ENCODE measurements at regions not wholly inside any gene's neighbourhood (a gene's known extent, or its start where the extent isn't known, plus 50 kb on each side); places are given as distances from the start of the nearest gene placed in this dataset.

DNA sequence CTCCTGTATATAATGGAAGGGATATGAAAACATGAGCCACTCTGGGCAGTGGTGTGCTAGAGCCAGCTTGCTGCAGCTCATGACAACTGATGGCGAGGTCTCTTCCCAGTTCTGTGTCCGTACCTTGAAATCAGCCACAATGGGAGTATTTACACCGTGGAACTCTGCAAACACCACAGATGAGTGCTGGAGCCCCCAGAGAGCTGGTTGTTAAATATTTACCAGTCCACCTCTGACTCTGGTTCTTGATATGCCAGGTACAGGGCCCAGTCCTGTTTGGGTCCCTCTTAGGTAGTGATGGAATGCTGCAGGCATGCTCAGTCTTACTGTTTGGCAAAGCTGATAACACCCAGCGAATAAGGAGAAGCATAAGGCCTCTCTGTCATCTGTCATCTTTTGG is 116.1 kb upstream of the GLI2 start:
- peak; percentile 32 for DNase-seq (ENCODE audit: low spot score)
- intact Hi-C loops (cut with DNase I): no loop called here

GRCh38 chr2:120620025-120620793 is 115.5 kb upstream of the GLI2 start:
- intact Hi-C loops (cut with DNase I): no loop called here
- DNase-seq (ENCODE audit: low spot score): peak; percentile 11

- DNase-seq (ENCODE audit: low spot score): peak; percentile 45
- intact Hi-C loops (cut with DNase I): no loop called here
Observed at GRCh38 chr2:120622159-120622869, 113.4 kb upstream of the GLI2 start.

DNA sequence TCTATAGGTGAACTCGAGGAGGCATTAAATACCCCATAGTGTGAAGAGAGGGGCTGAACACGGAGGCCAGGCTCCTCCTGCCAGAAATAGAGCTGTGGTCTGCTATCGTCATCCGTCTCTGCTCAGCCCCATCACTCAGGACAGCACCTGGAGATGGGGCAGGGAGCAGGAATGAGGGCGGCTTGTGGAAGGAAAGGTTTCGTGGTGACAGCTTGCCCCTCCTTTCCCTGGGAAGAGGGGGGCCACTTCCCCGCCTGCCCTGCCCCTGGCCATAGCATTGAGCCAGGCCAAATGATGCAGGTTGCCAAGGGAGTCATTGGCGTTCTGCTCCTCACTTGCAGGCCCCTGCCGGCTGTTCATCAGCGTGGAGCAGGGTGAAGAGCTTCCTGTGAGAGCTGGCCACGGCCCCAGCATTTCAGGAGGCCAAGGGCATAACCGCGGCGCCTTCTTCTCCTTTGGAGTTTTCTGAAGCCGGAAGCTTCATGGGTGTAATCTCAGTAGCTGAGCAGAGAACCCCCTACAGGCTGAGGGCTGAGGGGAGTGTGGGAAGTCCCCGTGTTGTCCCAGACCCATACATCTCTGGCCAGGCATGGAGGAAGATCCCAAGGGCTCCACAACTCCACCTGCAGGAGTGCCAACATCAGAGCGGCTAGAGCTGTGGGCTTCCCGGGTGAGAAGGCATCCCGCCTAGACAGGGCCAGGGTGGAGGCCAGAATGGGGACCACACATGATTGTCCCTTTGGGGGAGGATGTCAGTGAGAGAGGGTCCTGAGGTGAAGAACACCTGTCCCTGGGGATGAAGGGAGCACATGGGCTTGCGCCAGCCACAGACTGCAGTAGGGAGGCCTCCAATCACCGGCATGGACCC is 112.5 kb upstream of the GLI2 start:
- intact Hi-C loops (cut with DNase I): no loop called here
- peak; percentile 67 for DNase-seq (ENCODE audit: low spot score)

DNA sequence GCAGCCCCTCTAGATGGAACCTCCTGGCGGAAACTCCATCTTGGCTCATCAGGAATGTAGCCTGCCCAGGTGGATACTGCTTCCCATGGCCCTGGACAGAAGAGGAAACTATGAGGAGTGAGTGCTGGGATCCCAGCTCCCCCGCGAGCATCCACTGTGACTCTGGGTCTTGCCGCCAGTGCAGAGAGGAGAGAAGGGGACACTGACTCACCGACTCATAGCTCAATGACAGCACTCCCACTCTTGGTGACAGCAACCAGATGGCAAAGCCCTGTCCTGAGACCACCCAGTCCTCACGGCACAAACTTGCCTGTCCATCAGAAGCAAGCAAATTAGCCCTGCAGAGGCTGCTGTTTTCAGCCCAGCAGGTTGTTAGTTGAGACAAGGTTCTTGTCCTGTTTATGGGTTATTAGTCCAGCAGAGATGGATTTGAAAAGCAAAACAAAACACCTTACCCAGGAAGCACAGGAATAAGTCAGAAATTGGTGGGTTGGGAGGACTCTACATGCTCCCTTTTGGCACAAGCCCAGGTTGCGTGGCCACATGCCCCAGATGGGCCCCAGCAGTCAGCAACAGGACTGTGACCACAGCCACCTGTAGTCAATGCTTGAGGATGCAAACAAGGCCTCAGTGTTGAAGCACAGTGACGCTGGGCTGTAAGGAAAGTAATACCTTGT is 111.5 kb upstream of the GLI2 start:
- peak; percentile 47 for DNase-seq (ENCODE audit: low spot score)

GRCh38 chr2:120624738-120625446 is 110.8 kb upstream of the GLI2 start:
- peak; percentile 74 for DNase-seq (ENCODE audit: low spot score)
- intact Hi-C loops (cut with DNase I): no loop called here

More for the DNA sequence above, 111.5 kb upstream of the GLI2 start:
- intact Hi-C loops (cut with DNase I): no loop called here

DNA sequence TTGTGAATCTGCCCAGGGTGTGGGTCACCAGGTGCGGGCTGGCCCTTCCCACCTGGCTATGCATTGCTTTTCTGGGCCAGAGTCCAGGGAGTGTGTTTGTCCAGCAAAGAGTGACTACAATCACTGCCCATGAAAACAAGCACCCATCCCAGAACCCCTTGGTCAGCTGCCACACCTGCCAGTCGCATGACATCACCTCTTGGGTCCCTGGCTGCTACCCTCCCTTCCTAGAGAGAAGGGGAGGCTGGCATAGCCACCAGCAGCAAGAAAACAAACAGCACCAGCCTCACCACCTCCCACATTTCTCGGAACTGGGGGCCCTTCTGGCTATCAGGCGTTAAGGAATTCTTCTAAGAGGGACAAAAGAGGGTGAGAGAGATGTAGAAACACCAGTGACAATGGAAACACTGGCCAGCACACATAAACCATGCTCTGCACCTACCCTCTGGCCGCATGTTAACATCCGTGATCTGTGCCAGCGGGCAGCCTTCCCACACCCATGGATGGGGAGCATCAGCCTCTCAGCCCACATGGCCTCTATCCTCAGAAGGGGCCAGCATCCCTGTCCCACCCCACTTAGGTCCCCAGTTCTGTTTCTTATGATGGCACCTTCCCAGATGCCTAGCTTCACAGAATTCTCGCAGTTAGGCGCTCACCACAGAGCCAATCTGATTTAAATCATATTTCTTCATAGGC is 109.7 kb upstream of the GLI2 start:
- peak; percentile 42 for DNase-seq (ENCODE audit: low spot score)
- intact Hi-C loops (cut with DNase I): no loop called here

DNA sequence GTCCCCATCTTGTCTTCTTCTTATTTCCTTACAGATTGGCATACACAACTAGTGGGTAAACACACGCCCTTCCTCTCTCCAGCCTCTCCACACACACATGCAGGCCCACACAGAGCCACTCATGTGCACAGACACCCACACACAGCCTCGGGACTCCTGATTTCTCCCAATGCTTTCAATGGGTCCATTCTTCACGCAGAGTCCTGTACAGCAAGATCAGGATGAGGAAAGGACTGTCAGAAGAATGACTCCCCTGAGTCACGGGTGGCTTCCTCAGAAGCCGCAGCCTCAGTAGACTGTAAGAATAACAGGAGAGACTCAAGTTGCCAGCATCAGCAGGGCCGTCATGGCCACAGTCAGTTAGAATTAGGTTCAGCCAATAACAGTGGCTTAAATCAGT is 109.1 kb upstream of the GLI2 start:
- DNase-seq (ENCODE audit: low spot score): peak; percentile 41
- intact Hi-C loops (cut with DNase I): no loop called here

DNA sequence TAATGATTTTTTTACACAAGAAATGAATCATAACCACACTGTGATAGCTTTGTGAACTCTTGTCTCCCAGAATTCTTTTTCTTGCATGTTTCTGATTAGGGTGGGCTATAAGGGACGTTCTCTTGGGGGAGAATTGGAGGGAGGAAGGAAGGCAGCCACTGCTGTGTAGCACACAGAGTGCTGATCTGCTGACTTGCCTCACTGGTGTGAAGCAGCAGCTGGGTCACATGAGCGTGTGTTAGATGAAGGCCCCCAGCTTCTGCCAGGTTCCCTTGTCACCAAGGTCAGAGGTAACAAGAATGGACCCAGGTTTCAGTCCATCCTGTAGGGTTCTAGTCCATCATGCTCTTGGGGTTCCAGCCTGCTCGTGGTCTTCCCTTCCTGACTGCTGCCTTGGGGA is 107.4 kb upstream of the GLI2 start:
- peak; percentile 45 for DNase-seq (ENCODE audit: low spot score)
- intact Hi-C loops (cut with DNase I): no loop called here

DNA sequence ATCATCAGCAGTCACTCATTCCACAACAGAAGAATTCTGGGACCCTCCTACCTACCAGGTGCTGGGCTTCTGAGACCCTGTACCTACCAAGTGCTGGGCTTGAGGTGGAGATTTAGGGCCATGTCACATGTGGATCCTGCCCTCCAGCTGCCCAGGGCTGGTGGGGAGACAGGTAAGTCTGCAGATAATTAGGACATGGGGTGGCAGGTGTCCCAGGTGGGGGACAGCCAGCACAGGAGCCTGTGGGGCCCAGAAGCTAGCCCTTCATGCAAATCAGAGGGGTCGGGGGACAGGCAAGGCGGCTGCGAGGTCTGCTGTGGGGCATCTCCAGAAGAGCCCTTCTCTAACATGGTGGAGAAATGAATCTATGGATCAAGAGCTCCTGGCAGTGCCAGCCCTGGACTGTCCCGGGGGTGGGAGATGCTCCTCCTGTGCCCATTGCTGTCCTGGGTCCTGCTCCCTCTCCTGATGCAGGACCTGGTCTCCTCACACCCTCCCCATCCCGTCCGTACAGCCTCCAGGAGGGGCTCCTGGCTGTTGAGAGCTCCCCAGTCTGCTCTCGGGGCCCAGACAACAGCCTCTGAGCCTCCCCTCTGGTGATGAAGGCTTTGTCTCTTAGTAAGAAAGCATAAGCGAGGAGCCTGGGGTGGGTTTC is 106.3 kb upstream of the GLI2 start:
- DNase-seq (ENCODE audit: low spot score): no peak
- intact Hi-C loops (cut with DNase I): no loop called here

GRCh38 chr2:120630031-120630701 is 105.5 kb upstream of the GLI2 start:
- intact Hi-C loops (cut with DNase I): no loop called here
- no peak for DNase-seq (ENCODE audit: low spot score)

- no peak for DNase-seq (ENCODE audit: low spot score)
- intact Hi-C loops (cut with DNase I): no loop called here
Observed at GRCh38 chr2:120631236-120631635, 104.4 kb upstream of the GLI2 start.

GRCh38 chr2:120631724-120632123 is 103.9 kb upstream of the GLI2 start:
- intact Hi-C loops (cut with DNase I): no loop called here
- DNase-seq (ENCODE audit: low spot score): no peak

DNA sequence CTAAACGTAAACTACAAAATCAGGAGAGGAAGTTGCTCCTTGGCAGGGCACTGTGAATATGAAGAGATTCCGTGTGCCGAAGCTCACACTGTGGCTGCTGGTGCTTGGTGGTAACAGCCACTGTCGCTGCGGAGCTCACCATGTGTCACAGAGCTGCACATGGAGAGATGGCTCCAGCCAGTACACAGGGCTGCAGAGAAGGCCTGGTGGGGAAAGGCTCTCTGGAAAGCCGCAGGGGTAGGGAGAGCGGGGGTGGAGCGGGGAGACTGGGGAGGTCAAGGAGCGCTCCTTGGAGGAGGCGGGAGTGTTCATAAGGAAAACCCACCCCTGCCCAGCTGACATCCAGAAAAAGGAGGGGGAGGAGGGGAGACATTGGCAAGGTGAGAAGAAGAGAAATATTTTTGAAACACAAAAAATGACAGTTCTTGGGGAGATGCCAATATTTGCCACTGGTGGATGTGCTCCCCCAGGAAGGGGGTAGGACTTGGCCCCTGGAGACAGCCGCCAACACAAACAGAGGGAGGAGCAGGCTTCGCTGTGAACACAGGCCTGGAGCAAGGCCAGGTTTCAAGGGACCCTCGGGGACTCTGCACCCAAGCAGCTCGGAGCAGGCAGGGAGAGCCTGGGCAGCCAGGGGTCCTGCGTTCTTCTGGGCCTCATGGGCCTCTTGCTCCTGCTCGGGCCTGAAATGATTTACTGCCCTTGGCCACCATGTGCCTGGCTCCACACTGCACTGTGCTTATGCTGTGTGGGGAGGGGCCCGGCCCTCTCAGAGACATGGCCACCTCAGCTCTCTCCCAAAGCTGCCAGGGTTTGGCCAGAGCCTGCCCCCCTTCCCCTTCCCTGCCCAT is 102.6 kb upstream of the GLI2 start:
- no peak for DNase-seq (ENCODE audit: low spot score)
- intact Hi-C loops (cut with DNase I): no loop called here

- DNase-seq (ENCODE audit: low spot score): no peak
- intact Hi-C loops (cut with DNase I): no loop called here
Observed at GRCh38 chr2:120634533-120634932, 101.1 kb upstream of the GLI2 start.

DNA sequence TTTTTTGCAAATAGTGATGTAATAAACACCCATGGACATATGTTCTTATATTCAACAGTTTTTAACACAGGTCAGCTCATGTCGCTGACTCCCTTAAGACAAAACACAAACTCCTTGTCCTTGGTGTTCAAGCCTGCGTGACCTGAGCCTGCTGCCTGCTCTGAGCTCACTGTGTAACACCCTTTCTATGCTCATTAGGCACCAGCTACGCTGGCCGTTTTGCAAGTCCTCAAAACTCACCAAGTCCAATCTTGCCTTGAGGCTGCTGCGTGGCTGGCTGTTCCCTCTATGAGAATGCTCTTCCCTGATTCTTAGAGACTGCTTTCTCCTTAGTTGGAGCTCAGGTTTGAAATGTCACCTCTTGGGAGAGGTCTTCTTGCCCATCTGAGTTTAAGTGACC is 100.5 kb upstream of the GLI2 start:
- no peak for DNase-seq (ENCODE audit: low spot score)
- intact Hi-C loops (cut with DNase I): no loop called here

Data from posterior vena cava (tissue), 2 donors.